GM18498 (cell line): ENCODE measurements at regions not wholly inside any gene's neighbourhood (a gene's known extent, or its start where the extent isn't known, plus 50 kb on each side); places are given as distances from the start of the nearest gene placed in this dataset.
"Not testable (repeated sequence)": the region's sequence is repeated elsewhere in the genome, so short reads cannot be mapped to it uniquely, and the experiment has no call there.

Experiments used
- ATAC-seq: cut with Tn5 transposase; IDR thresholded peaks from one replicate; pipeline ENCODE4 v1.9.1; 2021; ENCODE audit warnings: mild to moderate bottlenecking, moderate library complexity; ENCODE audit not compliant: unreplicated experiment

DNA sequence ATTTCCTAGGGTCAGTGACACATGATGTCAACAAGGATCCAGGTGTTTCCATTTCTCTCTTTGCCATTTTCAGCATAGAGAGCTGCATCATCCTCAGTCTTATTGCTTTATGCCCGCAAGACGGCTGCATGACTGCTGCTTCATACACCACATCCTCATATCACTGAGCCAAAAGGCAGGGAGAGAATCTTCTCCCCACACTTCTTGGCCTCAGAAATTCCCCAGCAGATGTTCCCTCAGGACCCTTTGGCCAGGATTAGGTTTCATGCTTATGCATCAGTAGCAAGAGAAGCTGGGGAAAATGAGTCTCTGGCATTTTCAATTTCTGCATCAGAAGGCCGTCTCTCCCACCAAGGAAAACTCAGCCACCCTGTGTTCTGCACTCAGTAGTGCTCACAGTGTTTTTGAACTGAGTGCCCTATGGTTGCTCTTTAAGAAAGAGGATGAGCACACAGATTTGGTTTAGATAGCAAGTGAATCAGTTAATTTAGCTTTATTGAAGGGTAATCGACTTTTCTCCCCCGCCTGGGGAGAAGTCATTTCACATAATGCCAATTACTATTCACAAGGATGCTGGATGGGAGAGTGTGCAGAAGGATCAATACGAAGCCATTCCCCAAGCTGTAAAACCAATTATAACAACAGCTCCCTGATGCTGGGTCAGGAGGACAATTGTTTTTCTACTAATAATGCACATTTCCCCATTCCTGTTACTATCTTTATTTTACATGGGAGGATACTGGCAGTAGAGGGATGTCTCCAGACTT, 360.2 kb downstream of the HHIPL2 start:
- ATAC-seq, result no peak

DNA sequence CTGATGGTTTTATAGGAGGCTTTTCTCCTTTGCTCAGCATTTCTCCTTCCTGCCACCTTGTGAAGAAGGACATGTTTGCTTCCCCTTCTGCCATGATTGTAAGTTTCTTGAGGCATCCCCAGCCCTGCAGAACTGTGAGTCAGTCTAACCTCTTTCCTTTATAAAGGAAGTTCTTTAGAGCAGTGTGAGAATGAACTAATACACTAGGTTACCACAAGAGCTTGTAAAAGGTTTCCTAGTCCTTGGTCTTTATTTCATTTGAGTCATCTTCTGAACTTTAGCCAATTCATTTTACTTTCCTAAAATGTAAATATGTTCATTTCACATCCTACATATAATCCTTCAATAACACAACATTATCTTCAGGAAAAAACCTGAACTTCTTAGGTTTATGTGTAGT, 365.3 kb downstream of the HHIPL2 start:
- no peak for ATAC-seq

DNA sequence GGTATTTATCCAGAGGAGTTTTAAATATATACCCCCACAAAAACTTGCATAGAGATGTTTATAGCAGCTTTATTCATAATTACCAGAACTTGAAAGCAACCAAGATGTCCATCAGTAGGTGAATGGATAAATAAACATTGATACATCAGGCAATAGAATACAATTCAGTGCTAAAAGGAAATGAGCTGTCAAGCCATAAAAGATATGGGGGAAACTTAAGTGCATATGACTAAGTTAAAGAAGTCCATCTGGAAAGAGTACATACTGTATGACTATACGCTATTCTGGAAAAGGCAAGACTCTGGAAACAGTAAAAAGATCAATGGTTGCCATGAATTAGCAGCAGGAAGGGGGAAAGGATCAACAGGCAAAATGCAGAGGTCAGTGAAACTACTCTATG, 366.7 kb downstream of the HHIPL2 start:
- no peak for ATAC-seq

DNA sequence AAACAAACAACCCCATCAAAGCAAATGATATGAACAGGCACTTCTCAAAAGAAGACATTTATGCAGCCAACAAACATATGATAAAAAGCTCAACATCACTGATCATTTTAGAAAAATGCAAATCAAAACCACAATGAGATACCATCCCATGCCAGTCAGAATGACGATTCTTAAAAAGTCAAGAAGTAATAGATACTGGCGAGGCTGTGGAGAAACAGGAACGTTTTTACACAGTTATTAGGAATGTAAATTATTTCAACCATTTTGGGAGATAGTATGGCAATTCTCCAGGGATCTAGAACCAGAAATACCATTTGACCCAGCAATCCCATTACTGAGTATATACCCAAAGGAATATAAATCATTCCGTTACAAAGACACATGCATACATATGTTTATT, 370.4 kb downstream of the HHIPL2 start:
- not testable (repeated sequence) for ATAC-seq

DNA sequence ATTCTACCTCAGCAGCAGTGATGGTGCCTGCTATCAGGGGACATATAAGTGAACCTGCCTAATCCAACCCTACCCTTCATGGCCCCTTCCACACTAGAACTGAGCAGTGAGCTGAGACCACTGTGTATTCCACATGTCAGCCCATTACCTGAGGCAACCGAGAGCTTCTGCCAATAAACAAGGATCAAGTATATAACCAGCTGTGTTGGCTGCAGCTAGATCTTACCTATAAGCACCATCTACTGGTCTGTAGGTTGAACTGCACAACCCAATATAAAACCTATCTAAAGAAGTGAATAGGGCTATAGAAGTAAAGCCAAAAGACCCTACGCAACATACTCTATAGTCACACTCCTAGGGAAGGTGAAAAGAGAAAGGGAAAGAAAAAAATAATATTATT, 376.9 kb downstream of the HHIPL2 start:
- peak; percentile 76 for ATAC-seq

DNA sequence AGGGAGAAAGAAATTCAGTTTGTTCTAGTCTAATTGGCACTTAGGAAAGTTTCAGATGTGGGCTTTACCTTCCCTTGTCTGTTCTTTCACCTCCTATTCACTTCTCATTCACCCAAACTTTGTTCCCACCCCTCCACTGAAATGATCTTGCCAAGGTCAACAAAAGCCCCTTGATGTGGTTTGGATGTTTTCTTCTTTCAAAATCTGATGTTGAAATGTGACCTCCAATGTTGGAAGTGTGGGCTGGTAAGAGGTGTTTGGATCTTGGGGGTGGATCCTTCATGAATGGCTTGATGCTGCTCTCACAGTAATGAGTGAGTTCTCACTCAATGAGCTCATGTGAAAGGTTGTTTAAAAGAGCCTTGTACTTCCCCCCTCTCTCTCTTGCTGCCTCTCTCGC, 379.3 kb downstream of the HHIPL2 start:
- ATAC-seq, result no peak

DNA sequence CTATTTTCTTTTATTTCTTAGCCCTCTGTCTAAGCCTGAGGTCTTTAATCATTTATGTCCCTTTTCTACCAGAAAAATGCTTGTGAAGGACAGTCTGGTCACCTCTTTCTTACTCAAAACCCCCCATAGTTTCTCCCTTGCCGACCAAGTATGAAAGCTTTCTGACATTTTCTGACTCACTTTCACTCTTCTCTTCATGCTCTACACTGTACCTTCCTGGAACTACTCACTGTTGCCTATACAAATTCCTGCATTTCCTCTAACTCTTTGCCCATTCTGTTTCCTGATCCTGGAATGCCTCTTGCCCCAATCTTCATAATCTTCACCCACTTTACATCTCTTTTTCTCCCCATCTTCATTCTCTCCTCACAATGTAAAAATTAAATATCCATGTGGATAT, 380.0 kb downstream of the HHIPL2 start:
- no peak for ATAC-seq

DNA sequence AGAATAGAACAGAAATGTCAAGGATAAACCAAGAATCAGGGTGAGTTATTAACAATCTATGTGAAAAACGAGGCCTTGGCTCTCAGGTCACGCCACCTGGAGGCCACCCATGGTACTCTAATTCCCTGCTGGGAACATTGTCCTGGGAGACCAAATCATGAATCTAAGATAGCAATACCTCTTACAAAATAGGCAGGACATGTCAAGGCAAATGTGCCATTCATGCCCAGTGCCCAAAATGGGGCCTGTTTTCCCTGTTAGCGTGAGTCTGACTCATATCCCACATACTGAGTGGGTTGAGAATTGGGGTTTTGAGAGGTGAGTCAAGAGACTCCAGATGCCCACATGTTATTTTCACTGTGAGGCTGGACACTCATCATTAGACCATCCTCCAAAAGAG, 380.8 kb downstream of the HHIPL2 start:
- ATAC-seq, result peak; percentile 74

DNA sequence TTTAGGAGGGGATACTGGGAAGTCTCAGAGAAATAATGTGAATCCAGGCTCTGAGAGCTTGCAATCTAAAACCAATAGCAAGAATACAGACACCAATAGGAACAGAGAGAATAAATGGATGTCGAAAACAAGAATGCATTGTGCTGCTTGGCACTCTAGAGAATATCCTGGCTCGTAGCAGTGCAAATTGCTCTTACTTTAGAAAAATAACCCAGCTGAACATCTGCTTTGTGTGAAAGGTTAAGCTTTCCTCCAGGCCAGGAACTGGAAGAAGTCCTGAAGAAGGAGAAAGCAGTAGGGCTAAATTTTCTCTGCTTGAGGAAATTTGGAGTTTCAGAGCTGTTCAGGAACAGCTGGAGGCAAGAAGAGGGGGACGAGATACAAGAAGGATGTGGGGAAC, 382.3 kb downstream of the HHIPL2 start:
- ATAC-seq, result no peak

DNA sequence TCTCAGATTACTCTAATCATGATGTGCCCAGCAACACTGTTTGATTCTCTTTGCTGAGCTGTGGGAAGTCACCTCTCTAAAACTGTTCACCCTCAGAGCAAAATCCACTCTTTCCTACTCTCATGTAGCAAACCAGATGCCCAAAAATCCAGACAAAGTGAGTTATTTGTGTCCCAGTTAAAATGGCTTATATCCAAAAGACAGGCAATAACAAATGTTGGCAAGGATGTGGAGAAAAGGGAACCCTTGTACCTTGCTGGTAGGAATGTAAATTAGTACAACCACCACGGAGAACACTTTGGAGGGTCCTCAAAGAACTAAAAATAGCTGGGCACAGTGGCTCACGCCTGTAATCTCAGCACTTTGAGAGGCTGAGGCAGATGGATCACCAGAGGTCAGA, 384.0 kb downstream of the HHIPL2 start:
- ATAC-seq, result no peak

DNA sequence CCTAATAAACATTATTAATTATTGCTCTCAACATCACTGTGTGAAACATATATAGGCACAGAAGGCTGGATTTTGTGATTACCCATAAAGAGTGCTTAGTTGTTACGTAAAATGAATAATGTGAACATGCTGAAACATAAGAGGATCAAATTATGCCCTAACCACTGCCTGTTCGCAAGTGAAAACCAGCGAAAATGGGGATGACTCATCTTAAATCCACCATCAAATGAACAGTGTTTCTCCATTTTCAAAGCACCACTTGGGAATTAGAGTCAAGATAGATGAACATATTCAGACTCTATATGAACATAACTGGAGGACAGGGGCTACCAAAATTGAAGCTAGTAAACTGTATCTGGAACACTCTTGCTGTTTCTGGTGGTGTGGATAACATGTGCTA, 386.2 kb downstream of the HHIPL2 start:
- ATAC-seq, result no peak

DNA sequence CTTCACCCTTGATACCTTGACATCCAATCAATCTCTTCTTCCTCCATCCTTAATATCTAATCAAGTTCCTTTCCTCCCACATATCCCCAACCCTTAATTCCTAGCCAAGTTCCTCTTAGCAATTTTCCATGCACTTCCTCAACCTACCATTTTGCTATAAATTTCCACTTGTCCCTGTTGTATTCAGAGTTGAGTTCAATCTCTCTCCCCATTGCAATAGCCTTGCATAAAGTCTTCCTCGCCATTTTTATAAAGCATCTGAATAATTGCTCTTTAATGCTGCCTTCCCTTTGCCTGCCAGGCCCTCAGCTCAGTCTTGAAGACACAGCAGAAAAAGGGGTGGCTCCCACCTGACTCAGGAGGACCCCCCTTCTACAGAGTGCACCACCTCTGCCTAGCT, 390.3 kb downstream of the HHIPL2 start:
- no peak for ATAC-seq

DNA sequence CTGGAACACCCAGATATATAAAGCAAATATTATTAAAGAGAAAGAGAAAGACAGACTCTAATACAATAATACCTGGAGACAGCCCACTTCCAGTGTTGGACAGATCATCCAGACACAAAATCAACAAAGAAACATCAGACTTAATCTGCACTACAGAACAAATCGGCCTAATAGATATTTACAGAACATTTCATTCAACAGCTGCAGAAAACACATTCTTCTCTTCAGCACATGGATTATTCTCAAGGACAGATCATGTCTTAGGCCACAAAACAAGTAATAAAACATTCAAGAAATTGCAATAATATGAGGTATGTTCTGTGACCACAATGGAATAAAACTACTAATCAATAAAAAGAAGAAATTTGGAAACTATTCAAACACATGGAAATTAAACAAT, 398.3 kb upstream of the DUSP10 start:
- ATAC-seq, result no peak

DNA sequence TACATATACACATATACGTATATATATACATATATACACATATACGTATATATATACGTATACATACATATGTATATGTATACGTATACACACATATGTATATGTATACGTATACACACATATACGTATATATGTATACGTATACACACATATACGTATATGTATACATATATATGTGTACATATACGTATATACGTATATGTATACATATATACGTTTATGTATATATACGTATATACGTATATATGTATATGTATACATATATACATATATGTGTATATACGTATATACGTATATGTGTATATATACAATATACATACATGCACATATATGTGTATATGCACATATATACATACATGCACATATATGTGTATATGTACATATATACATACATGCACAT, 396.2 kb upstream of the DUSP10 start:
- no peak for ATAC-seq

DNA sequence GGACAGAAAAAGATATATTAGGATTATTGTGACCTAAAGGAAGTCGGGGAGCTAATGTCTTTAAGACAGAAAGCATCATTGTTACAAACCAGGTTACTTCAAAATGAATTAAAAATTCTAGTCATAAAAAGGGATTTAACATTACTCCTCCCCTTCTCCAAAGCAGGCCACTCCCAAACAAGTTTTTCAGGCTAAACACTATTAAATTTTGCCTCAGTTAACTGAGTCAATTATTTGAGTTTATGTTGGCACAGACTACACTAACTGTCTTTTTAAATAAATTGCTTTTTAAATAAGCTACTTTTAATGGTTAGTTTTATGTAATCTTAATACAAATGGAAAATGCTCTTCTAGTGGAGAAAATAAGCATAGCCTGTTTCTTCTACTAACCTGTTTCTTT, 395.0 kb upstream of the DUSP10 start:
- ATAC-seq, result no peak

DNA sequence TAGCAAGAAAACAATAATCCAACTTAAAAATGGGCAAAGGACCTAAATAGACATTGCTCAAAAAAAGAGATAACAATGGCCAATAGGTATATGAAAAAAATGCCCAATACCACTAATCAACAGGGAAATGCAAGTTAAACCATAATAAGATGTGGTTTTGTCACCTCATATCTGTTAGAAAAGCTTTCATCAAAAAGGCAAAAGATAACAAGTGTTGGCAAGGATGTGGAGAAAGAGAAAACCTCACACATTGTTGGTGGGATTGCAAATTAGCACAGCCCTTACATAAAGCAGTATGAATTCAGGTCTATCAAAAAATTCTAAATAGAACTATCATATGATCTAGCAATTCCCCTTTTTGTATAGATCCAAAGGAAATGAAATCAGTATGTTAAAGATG, 387.2 kb upstream of the DUSP10 start:
- ATAC-seq, result no peak

DNA sequence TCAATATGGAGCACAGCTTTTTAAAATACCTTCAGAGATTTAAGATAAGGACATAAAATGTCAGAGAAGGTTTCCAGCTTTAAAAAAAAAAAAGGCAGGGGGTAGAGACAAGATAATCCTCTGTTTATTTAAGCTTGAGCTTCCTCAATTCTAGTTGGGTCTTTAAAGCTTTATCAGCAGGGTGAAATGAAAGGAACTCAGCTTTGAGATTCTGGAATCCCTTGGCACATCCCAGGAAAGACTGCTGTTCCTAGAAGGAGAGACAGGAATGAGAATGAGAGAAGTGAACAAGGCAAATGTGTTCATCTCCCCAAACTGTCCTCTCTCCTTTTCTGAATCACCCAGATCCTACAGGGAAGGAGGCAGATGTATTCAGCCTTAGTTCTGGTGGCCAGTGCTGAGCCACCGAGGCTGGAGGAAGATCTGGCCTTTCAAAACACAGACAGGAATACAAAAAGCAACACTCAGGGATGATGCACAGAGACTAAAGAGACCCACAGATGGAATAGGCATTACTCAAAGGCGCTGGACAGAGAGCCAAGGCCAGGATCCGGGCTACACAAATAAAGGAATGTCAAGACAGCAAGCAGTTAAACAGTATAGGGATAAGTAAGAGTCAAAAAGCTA, 385.8 kb upstream of the DUSP10 start:
- ATAC-seq, result no peak

DNA sequence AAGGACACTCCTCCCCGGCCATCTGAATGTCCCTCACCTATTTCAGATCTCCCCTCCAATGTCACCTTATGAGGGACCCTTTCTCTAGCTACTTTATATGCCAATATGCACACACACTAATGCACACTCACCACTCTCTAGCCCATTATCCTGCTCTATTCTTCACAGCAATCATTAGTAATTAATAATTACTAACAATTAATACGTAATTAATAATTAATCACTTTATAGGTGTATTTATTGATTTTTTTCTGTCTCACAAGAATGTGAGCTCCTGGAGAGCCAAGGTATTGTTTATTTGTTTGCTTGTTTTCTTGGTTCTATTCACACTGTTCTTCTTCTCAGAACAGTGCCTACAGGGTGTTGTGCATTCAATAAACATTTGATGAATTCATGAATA, 385.2 kb upstream of the DUSP10 start:
- ATAC-seq, result no peak

DNA sequence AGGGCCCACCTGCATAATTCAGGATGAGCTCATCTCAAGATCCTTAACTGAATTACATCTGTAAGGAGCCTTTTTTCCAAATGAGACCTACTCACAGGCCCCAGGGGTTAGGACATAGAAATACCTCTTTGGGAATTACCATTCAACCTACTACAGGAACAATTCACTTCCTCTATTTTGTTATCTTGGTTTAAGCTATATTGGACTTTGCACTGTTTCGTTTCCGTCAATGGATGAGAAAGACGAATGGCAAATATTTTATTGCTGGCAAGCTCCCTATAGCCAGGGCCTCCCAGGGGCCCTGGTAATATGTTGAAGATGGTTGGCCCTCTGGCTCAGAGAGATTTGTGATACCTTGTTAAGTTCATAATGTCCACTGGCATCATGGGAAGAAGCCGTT, 384.2 kb upstream of the DUSP10 start:
- no peak for ATAC-seq

DNA sequence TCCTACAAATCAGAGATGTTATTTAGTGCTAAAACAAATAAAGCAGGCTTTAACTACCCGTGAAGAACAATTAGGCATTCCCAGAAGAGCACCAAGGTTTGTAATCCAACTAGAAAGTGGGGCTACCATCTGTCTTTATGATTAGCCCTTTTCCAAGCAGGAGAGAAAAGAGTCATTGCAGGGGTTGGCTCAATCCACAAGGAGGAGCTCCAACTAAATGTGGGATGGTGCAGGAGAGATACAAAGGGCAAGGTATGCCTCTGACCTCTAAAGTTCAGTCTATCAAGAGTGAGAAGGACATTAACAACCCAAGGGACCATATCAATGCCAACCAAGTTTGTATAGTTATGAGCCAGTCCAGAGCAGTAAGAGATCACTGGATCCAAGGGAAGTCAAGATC, 382.7 kb upstream of the DUSP10 start:
- ATAC-seq, result no peak

DNA sequence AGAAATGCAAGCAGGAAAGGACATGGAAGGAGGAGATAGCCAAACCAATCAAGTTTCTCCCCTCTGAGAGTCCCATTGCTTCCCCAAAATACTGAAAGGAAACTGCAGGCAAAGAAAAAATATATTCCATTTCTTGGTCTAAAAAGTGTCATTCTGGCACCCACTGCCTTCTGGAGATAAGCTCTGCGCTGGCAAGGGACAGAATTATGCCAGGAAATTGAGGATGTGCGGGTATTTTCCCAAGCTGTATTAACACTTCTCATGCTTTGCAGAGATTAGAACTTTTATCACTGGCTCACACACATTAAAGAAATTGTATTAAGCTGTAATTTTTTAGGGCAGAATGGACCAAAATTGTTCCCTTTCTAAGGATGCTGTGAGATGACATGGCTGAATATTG, 381.2 kb upstream of the DUSP10 start:
- no peak for ATAC-seq

DNA sequence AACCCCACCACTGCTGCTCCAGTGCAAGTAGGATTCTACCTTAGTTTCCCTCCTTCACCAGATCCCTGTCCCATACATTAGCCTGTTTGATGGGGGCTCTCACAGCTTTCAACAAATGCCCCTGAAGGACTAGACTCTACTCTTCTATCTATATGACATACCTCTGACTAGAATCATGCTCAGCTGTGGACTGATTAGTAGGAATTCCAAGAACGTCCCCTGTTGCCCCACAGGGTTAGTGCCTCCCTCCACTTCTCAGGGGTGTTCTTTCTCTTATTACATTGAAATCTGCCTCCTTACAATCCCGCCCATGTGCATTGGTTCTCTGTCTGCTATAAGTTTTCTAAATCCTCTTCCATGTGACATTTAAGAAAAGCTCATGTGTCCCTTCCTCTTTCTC, 375.9 kb upstream of the DUSP10 start:
- ATAC-seq, result no peak
